ENCODE measurements at regions not wholly inside any gene's neighbourhood (a gene's known extent, or its start where the extent isn't known, plus 50 kb on each side); places are given as distances from the start of the nearest gene placed in this dataset.
"Not testable (repeated sequence)": the region's sequence is repeated elsewhere in the genome, so short reads cannot be mapped to it uniquely, and the experiment has no call there.

- H3K79me2 ChIP-seq (ENCODE audit: control insufficient read depth, insufficient read depth, low read length); FAIRE-seq; BruUV-seq (replicated peaks); H3K4me3 ChIP-seq; H2AFZ ChIP-seq (ENCODE audit: control insufficient read depth, low read depth, low read length); in situ Hi-C loops (cut with MboI); H4K20me1 ChIP-seq (ENCODE audit: control insufficient read depth, insufficient read depth); POLR2A ChIA-PET; intact Hi-C loops (cut with micrococcal nuclease; ENCODE audit: unreplicated experiment); RAD21 ChIA-PET (ENCODE audit: unreplicated experiment); H3K36me3 ChIP-seq (ENCODE audit: control insufficient read depth in 2 of 2, insufficient read depth in 2 of 2, low read length in 1 of 2); ATAC-seq; H3K9ac ChIP-seq (ENCODE audit: control insufficient read depth, insufficient read depth, low read length); H3K4me2 ChIP-seq (ENCODE audit: control insufficient read depth, insufficient read depth); H3K4me1 ChIP-seq (ENCODE audit: control insufficient read depth, insufficient read depth, low read length); H3K27ac ChIP-seq (ENCODE audit: control insufficient read depth, insufficient read depth); H3K27me3 ChIP-seq (replicated peaks in 1 of 2; ENCODE audit: control insufficient read depth in 2 of 2, insufficient read depth in 2 of 2, low read length in 1 of 2); H3K9me3 ChIP-seq (replicated peaks; ENCODE audit: control insufficient read depth, insufficient read depth, low read length); SMC1A ChIA-PET (ENCODE audit: uncharacterized antibody, unreplicated experiment); DNase-seq (ENCODE audit: low read depth, low spot score); CTCF ChIA-PET: not testable (repeated sequence)
- WGBS (ENCODE audit: insufficient coverage, insufficient replicate concordance, low lambda C conversion rate, missing lambda C conversion rate): 94% methylated on average over 5 of the region's 6 CpGs
These were observed 63.8 kb downstream of the CLEC18A start for GRCh38 chr16:70014915-70015314.

DNA sequence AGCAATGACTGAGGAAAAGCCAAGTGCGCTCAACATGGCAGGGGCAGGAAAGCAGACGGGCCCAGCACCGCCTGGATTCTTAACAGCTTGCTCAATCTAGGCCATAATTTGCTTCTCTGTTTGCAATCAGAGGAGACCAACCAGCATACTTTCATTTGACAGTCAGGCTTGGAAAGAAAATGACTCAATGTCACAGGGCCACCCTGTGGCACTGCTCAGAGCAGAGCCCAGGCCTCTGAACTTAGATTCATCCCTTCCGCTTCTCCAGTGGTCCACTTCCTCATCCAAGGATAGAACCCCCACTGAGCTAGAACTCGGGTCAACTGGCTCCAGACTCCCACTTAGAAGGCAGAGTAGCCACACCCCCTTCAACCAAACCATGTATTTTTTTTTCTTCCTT lies 65.6 kb downstream of the CLEC18A start:
- FAIRE-seq; in situ Hi-C loops (cut with MboI); H3K36me3 ChIP-seq (ENCODE audit: control insufficient read depth in 2 of 2, insufficient read depth in 2 of 2, low read length in 1 of 2); H3K79me2 ChIP-seq (ENCODE audit: control insufficient read depth, insufficient read depth, low read length); intact Hi-C loops (cut with micrococcal nuclease; ENCODE audit: unreplicated experiment); POLR2A ChIA-PET; H3K27me3 ChIP-seq (replicated peaks in 1 of 2; ENCODE audit: control insufficient read depth in 2 of 2, insufficient read depth in 2 of 2, low read length in 1 of 2); H3K9ac ChIP-seq (ENCODE audit: control insufficient read depth, insufficient read depth, low read length); RAD21 ChIA-PET (ENCODE audit: unreplicated experiment); DNase-seq (ENCODE audit: low read depth, low spot score); H3K4me3 ChIP-seq; H3K27ac ChIP-seq (ENCODE audit: control insufficient read depth, insufficient read depth); H3K9me3 ChIP-seq (replicated peaks; ENCODE audit: control insufficient read depth, insufficient read depth, low read length); SMC1A ChIA-PET (ENCODE audit: uncharacterized antibody, unreplicated experiment); H4K20me1 ChIP-seq (ENCODE audit: control insufficient read depth, insufficient read depth); BruUV-seq (replicated peaks); CTCF ChIA-PET; ATAC-seq; H3K4me2 ChIP-seq (ENCODE audit: control insufficient read depth, insufficient read depth); H3K4me1 ChIP-seq (ENCODE audit: control insufficient read depth, insufficient read depth, low read length); H2AFZ ChIP-seq (ENCODE audit: control insufficient read depth, low read depth, low read length): not testable (repeated sequence)
- 77% methylated on average over 5 of the region's 5 CpGs for WGBS (ENCODE audit: insufficient coverage, insufficient replicate concordance, low lambda C conversion rate, missing lambda C conversion rate)

- ChIA-PET RAD21 (ENCODE audit: unreplicated experiment) (no interaction called here), POLR2A (no interaction called here), SMC1A (ENCODE audit: uncharacterized antibody, unreplicated experiment) (no interaction called here), CTCF (no interaction called here)
- peak; percentile 3 for DNase-seq (ENCODE audit: low read depth, low spot score)
- peak; percentile 93 for ATAC-seq
- Histone ChIP-seq H3K27ac (ENCODE audit: control insufficient read depth, insufficient read depth) (no peak overlapping the region), H4K20me1 (ENCODE audit: control insufficient read depth, insufficient read depth) (no peaks in the 10 kb centered on the region), H3K4me3 (no peak overlapping the region), H3K4me1 (ENCODE audit: control insufficient read depth, insufficient read depth, low read length) (no peaks in the 10 kb centered on the region), H3K36me3 (ENCODE audit: control insufficient read depth in 2 of 2, insufficient read depth in 2 of 2, low read length in 1 of 2) (peaks cover 0 to 3% of the 10 kb centered on the region in 2 experiments; a peak in 1 of 4 replicates), H3K79me2 (ENCODE audit: control insufficient read depth, insufficient read depth, low read length) (no peaks in the 10 kb centered on the region), H2AFZ (ENCODE audit: control insufficient read depth, low read depth, low read length) (no peak overlapping the region), H3K4me2 (ENCODE audit: control insufficient read depth, insufficient read depth) (no peak overlapping the region), H3K27me3 (replicated peaks in 1 of 2; ENCODE audit: control insufficient read depth in 2 of 2, insufficient read depth in 2 of 2, low read length in 1 of 2) (no peaks in the 10 kb centered on the region), H3K9ac (ENCODE audit: control insufficient read depth, insufficient read depth, low read length) (no peak overlapping the region), H3K9me3 (replicated peaks; ENCODE audit: control insufficient read depth, insufficient read depth, low read length) (no peaks in the 10 kb centered on the region)
- intact Hi-C loops (cut with micrococcal nuclease; ENCODE audit: unreplicated experiment) (no loop called here), in situ Hi-C loops (cut with MboI) (no loop called here)
- FAIRE-seq: peak; percentile 80
- 81% methylated on average over 6 of the region's 6 CpGs for WGBS (ENCODE audit: insufficient coverage, insufficient replicate concordance, low lambda C conversion rate, missing lambda C conversion rate)
- BruUV-seq (replicated peaks): no TSS peak
- TF ChIP-seq IKZF1 (conservative IDR thresholded peaks at IDR 0.05) (no peak), ATF7 (IDR thresholded peaks at IDR 0.05; ENCODE audit: low read depth) (no peak), RAD21 (IDR thresholded peaks at IDR 0.05; ENCODE audit: insufficient read depth, low read depth, low read length) (0 out of 2 replicates have a peak, but pooled peaks have one; percentile 26)
- TF ChIP-seq, protein P1, sequence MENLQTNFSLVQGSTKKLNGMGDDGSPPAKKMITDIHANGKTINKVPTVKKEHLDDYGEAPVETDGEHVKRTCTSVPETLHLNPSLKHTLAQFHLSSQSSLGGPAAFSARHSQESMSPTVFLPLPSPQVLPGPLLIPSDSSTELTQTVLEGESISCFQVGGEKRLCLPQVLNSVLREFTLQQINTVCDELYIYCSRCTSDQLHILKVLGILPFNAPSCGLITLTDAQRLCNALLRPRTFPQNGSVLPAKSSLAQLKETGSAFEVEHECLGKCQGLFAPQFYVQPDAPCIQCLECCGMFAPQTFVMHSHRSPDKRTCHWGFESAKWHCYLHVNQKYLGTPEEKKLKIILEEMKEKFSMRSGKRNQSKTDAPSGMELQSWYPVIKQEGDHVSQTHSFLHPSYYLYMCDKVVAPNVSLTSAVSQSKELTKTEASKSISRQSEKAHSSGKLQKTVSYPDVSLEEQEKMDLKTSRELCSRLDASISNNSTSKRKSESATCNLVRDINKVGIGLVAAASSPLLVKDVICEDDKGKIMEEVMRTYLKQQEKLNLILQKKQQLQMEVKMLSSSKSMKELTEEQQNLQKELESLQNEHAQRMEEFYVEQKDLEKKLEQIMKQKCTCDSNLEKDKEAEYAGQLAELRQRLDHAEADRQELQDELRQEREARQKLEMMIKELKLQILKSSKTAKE (IDR thresholded peaks at IDR 0.05; ENCODE audit: low read depth, poor library complexity, severe bottlenecking): no peak
- TF ChIP-seq, protein P2, sequence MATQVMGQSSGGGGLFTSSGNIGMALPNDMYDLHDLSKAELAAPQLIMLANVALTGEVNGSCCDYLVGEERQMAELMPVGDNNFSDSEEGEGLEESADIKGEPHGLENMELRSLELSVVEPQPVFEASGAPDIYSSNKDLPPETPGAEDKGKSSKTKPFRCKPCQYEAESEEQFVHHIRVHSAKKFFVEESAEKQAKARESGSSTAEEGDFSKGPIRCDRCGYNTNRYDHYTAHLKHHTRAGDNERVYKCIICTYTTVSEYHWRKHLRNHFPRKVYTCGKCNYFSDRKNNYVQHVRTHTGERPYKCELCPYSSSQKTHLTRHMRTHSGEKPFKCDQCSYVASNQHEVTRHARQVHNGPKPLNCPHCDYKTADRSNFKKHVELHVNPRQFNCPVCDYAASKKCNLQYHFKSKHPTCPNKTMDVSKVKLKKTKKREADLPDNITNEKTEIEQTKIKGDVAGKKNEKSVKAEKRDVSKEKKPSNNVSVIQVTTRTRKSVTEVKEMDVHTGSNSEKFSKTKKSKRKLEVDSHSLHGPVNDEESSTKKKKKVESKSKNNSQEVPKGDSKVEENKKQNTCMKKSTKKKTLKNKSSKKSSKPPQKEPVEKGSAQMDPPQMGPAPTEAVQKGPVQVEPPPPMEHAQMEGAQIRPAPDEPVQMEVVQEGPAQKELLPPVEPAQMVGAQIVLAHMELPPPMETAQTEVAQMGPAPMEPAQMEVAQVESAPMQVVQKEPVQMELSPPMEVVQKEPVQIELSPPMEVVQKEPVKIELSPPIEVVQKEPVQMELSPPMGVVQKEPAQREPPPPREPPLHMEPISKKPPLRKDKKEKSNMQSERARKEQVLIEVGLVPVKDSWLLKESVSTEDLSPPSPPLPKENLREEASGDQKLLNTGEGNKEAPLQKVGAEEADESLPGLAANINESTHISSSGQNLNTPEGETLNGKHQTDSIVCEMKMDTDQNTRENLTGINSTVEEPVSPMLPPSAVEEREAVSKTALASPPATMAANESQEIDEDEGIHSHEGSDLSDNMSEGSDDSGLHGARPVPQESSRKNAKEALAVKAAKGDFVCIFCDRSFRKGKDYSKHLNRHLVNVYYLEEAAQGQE (IDR thresholded peaks at IDR 0.05; ENCODE audit: low read depth, low read length): no peak
These were observed 67.1 kb downstream of the CLEC18A start for GRCh38 chr16:70018254-70018653.

Data from GM12878 (cell line).